Natural killer cell (primary cell): ENCODE measurements at regions not wholly inside any gene's neighbourhood (a gene's known extent, or its start where the extent isn't known, plus 50 kb on each side); places are given as distances from the start of the nearest gene placed in this dataset.

Source experiments
- ATAC-seq, 3 donors: fragments of 150-1000 bp in 2 of 3; fragments of 200-7000 bp in 1 of 3; cut with Tn5 transposase; 1 replicate in 1 of 3; 2 replicates in 2 of 3; pipeline ENCODE4 v1.10.0; 2021; ENCODE audit warnings: mild to moderate bottlenecking in 2 of 3, moderate library complexity in 2 of 3
- DNase-seq, 2 donors: peaks; one replicate each; pipeline versions ENCODE4 v3.0.0 to v3.0.0-alpha.2; 2013 to 2021; ENCODE audit warnings: mixed read lengths in 1 of 2
- H3K27ac ChIP-seq: one replicate; pipeline ENCODE4 v1.5.1; 2013; ENCODE audit warnings: mild to moderate bottlenecking, low read length
- H3K27me3 ChIP-seq: one replicate; pipeline ENCODE4 v1.6.1; 2013; ENCODE audit warnings: low read length; ENCODE audit not compliant: control insufficient read depth, insufficient read depth
- H3K36me3 ChIP-seq: one replicate; pipeline ENCODE4 v1.6.1; 2013; ENCODE audit warnings: low read length; ENCODE audit not compliant: control insufficient read depth, insufficient read depth
- H3K4me1 ChIP-seq: one replicate; pipeline ENCODE4 v1.6.1; 2013; ENCODE audit warnings: low read length; ENCODE audit not compliant: control insufficient read depth, insufficient read depth
- H3K4me3 ChIP-seq: one replicate; pipeline ENCODE4 v1.5.1; 2013; ENCODE audit warnings: low read length
- H3K9me3 ChIP-seq: one replicate; pipeline ENCODE4 v1.6.1; 2013; ENCODE audit warnings: low read length; ENCODE audit not compliant: control insufficient read depth, insufficient read depth
- H3K27ac Mint-ChIP-seq, 2 donors: one replicate each; pipeline ENCODE4 v1.8.0; 2022; ENCODE audit warnings: mild to moderate bottlenecking in 2 of 2, mixed read lengths in 2 of 2, moderate library complexity in 1 of 2
- H3K27me3 Mint-ChIP-seq, 2 donors: one replicate each; pipeline ENCODE4 v1.8.0; 2022; ENCODE audit warnings: low read depth in 2 of 2, mixed read lengths in 2 of 2
- H3K36me3 Mint-ChIP-seq: one replicate; pipeline ENCODE4 v1.8.0; 2022; ENCODE audit warnings: mixed read lengths
- H3K4me1 Mint-ChIP-seq, 2 donors: one replicate each; pipeline ENCODE4 v1.8.0; 2022; ENCODE audit warnings: mixed read lengths in 2 of 2
- H3K4me3 Mint-ChIP-seq: one replicate; pipeline ENCODE4 v1.8.0; 2022; ENCODE audit warnings: mild to moderate bottlenecking, moderate library complexity, mixed read lengths
- H3K9me3 Mint-ChIP-seq, 2 donors: one replicate each; pipeline ENCODE4 v1.8.0; 2022; ENCODE audit warnings: mixed read lengths in 2 of 2
- WGBS: methylation state at CpG from one replicate; pipeline ENCODE4 v1.1.7; 2013; ENCODE audit warnings: missing lambda C conversion rate; ENCODE audit not compliant: insufficient coverage; 5-methylcytosine and 5-hydroxymethylcytosine counted together
- intact Hi-C: fragments of 100-400 bp; cut with micrococcal nuclease; formaldehyde crosslinking; loops from one replicate; pipeline ENCODE4 v1.14.2; 2022
- TF ChIP-seq, protein P1 (sequence below): fragments of 200-600 bp; IDR thresholded peaks from one replicate; pipeline ENCODE4 v1.8.0; 2022; ENCODE audit warnings: antibody characterized with exemption

DNA sequence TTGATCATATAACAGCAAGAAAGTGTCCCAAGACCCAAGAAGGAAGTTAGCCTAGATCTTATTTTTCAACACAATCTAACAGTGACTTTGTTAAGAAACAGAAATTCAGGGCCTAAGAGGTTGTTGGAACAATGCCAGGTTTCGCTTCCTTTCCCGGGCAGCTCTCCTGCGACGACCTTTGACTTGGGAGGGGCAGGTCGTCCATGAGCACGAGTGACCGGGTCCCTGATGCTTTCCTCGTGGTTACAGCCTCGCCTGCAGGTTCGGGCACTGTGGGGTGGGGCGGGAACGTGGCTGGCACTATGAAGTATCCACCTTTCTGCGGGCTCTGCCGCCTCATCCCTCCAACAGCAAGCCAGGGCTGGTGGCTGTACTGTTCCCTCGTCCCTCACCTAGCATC, 90.1 kb upstream of the RGMA start:
- no peaks in the 10 kb centered on the region for H3K36me3 Mint-ChIP-seq
- H3K4me1 Mint-ChIP-seq: no peaks in the 10 kb centered on the region
- H3K27ac Mint-ChIP-seq: no peak overlapping the region
- ATAC-seq (no peak), DNase-seq (peak in 1 of 2 donors; percentile 31)
- Histone ChIP-seq H3K4me1 (peaks cover 2% of the 10 kb centered on the region), H3K9me3 (no peaks in the 10 kb centered on the region), H3K4me3 (no peak overlapping the region), H3K27ac (no peak overlapping the region), H3K36me3 (no peaks in the 10 kb centered on the region), H3K27me3 (no peaks in the 10 kb centered on the region)
- TF ChIP-seq, protein P1, sequence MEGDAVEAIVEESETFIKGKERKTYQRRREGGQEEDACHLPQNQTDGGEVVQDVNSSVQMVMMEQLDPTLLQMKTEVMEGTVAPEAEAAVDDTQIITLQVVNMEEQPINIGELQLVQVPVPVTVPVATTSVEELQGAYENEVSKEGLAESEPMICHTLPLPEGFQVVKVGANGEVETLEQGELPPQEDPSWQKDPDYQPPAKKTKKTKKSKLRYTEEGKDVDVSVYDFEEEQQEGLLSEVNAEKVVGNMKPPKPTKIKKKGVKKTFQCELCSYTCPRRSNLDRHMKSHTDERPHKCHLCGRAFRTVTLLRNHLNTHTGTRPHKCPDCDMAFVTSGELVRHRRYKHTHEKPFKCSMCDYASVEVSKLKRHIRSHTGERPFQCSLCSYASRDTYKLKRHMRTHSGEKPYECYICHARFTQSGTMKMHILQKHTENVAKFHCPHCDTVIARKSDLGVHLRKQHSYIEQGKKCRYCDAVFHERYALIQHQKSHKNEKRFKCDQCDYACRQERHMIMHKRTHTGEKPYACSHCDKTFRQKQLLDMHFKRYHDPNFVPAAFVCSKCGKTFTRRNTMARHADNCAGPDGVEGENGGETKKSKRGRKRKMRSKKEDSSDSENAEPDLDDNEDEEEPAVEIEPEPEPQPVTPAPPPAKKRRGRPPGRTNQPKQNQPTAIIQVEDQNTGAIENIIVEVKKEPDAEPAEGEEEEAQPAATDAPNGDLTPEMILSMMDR: no peak
- intact Hi-C loops: no loop called here
- WGBS: 37% methylated on average over 15 of the region's 15 CpGs
- no peak overlapping the region for H3K4me3 Mint-ChIP-seq
- peaks cover 20 to 24% of the 10 kb centered on the region in 2 donors for H3K27me3 Mint-ChIP-seq
- no peaks in the 10 kb centered on the region for H3K9me3 Mint-ChIP-seq

- TF ChIP-seq, protein P1: no peak
- H3K4me3 ChIP-seq: no peak overlapping the region
- Mint-ChIP-seq H3K9me3 (no peaks in the 10 kb centered on the region), H3K36me3 (no peaks in the 10 kb centered on the region), H3K27me3 (peaks cover 20 to 24% of the 10 kb centered on the region in 2 donors), H3K4me1 (no peaks in the 10 kb centered on the region), H3K27ac (no peak overlapping the region), H3K4me3 (no peak overlapping the region)
- H3K9me3 ChIP-seq: no peaks in the 10 kb centered on the region
- H3K36me3 ChIP-seq: no peaks in the 10 kb centered on the region
- peaks cover 2% of the 10 kb centered on the region for H3K4me1 ChIP-seq
- ATAC-seq (no peak), DNase-seq (no peak)
- intact Hi-C loops: no loop called here
- H3K27me3 ChIP-seq: no peaks in the 10 kb centered on the region
- H3K27ac ChIP-seq: no peak overlapping the region
- WGBS: 87% methylated on average over 8 of the region's 8 CpGs
Measured at GRCh38 chr15:93178371-93178770, 89.4 kb upstream of the RGMA start.

- Histone ChIP-seq H3K36me3 (no peaks in the 10 kb centered on the region), H3K27me3 (peaks cover 2% of the 10 kb centered on the region), H3K27ac (no peak overlapping the region), H3K4me1 (peaks cover 2% of the 10 kb centered on the region), H3K9me3 (peaks cover 6% of the 10 kb centered on the region), H3K4me3 (no peak overlapping the region)
- ATAC-seq (no peak), DNase-seq (no peak)
- no peak overlapping the region for H3K27ac Mint-ChIP-seq
- H3K4me1 Mint-ChIP-seq: no peaks in the 10 kb centered on the region
- H3K36me3 Mint-ChIP-seq: no peaks in the 10 kb centered on the region
- peaks cover 24 to 33% of the 10 kb centered on the region in 2 donors for H3K27me3 Mint-ChIP-seq
- peaks cover 2 to 3% of the 10 kb centered on the region in 2 donors for H3K9me3 Mint-ChIP-seq
- intact Hi-C loops: no loop called here
- TF ChIP-seq, protein P1: no peak
- WGBS: 86% methylated on average over 4 of the region's 4 CpGs
- no peak overlapping the region for H3K4me3 Mint-ChIP-seq
Measured at GRCh38 chr15:93176065-93176464, 87.1 kb upstream of the RGMA start.

DNA sequence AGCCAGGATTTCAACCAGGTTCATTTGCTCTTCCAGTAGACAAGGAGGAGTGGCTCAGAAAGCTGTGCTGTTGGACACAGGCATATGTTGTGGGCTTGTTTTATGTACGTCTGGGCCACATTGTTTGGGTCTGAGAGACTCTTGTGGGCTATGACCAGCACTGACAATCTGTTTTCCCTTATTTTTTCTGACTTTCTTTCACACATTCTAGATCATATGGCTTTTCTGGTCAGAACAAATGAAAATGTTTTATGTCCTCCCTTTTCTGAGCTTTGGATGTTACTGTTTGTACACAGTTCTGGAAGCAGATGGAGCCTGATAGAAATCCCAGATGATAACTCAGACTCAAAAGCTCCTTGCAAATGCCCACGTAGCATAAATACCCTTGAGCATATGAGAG, 85.8 kb upstream of the RGMA start:
- ATAC-seq (no peak), DNase-seq (no peak)
- Histone ChIP-seq H3K36me3 (no peaks in the 10 kb centered on the region), H3K4me1 (peaks cover 2% of the 10 kb centered on the region), H3K4me3 (no peak overlapping the region), H3K27ac (no peak overlapping the region), H3K27me3 (peaks cover 7% of the 10 kb centered on the region), H3K9me3 (peaks cover 6% of the 10 kb centered on the region)
- Mint-ChIP-seq H3K27ac (no peak overlapping the region), H3K27me3 (peaks cover 31 to 44% of the 10 kb centered on the region in 2 donors), H3K4me1 (no peaks in the 10 kb centered on the region), H3K9me3 (peaks cover 2 to 3% of the 10 kb centered on the region in 2 donors), H3K36me3 (no peaks in the 10 kb centered on the region), H3K4me3 (no peak overlapping the region)
- WGBS: 64% methylated on average over 2 of the region's 2 CpGs
- intact Hi-C loops: no loop called here
- TF ChIP-seq, protein P1: no peak
